CD14-positive monocyte (primary cell): ENCODE measurements at regions not wholly inside any gene's neighbourhood (a gene's known extent, or its start where the extent isn't known, plus 50 kb on each side); places are given as distances from the start of the nearest gene placed in this dataset.

ENCODE experiments used
- DNase-seq, 3 donors: peaks; one replicate each; pipeline ENCODE4 v3.0.0-alpha.2; 2011 to 2022
- H2AFZ ChIP-seq: 2 replicates; pipeline ENCODE4 v1.6.0; 2012; ENCODE audit warnings: mild to moderate bottlenecking, low read depth, low read length, inconsistent platforms; ENCODE audit not compliant: insufficient read depth, poor library complexity, severe bottlenecking
- H3K27ac ChIP-seq, 2 donors: 1 replicate in 1 of 2; 2 replicates in 1 of 2; pipeline ENCODE4 v1.5.1; 2012 to 2013; ENCODE audit warnings: low read length in 2 of 2, control low read depth in 1 of 2, inconsistent platforms in 1 of 2, low read depth in 1 of 2, mild to moderate bottlenecking in 1 of 2
- H3K27me3 ChIP-seq, 2 donors: one replicate each; pipeline versions ENCODE4 v1.6.0 to v1.6.1; 2011 to 2013; ENCODE audit warnings: low read length in 2 of 2; ENCODE audit not compliant: control insufficient read depth in 2 of 2, insufficient read depth in 2 of 2
- H3K36me3 ChIP-seq, 2 donors: replicated peaks in 1 of 2; 1 replicate in 1 of 2; 2 replicates in 1 of 2; pipeline versions ENCODE4 v1.5.1 to v1.6.1; 2012 to 2013; ENCODE audit warnings: low read length in 2 of 2, control low read depth in 1 of 2, inconsistent platforms in 1 of 2, mild to moderate bottlenecking in 1 of 2; ENCODE audit not compliant: insufficient read depth in 2 of 2, control insufficient read depth in 1 of 2
- H3K4me1 ChIP-seq, 2 donors: 1 replicate in 1 of 2; 2 replicates in 1 of 2; pipeline versions ENCODE4 v1.5.1 to v1.6.1; 2012 to 2013; ENCODE audit warnings: low read length in 2 of 2, control low read depth in 1 of 2, inconsistent platforms in 1 of 2, mild to moderate bottlenecking in 1 of 2, moderate library complexity in 1 of 2; ENCODE audit not compliant: insufficient read depth in 2 of 2, control insufficient read depth in 1 of 2
- H3K4me2 ChIP-seq: replicated peaks from 2 replicates; pipeline ENCODE3; 2012; ENCODE audit warnings: low read length, moderate library complexity, mild to moderate bottlenecking; ENCODE audit not compliant: poor library complexity, severe bottlenecking; ENCODE audit errors: extremely low read depth
- H3K4me3 ChIP-seq, 3 experiments: fragments of 200-600 bp in 1 of 3; sonication (generic) in 1 of 3; replicated peaks in 1 of 3; 1 replicate in 2 of 3; 2 replicates in 1 of 3; pipeline ENCODE4 v1.5.1; 2011 to 2013; ENCODE audit warnings: low read length in 3 of 3, mild to moderate bottlenecking in 3 of 3, control low read depth in 2 of 3, low read depth in 2 of 3, inconsistent platforms in 1 of 3, moderate library complexity in 1 of 3
- H3K79me2 ChIP-seq: 2 replicates; pipeline ENCODE4 v1.6.0; 2012; ENCODE audit warnings: mild to moderate bottlenecking, control low read depth, inconsistent platforms, low read length, moderate library complexity; ENCODE audit not compliant: insufficient read depth
- H3K9ac ChIP-seq: 2 replicates; pipeline ENCODE4 v1.6.0; 2017; ENCODE audit warnings: low read length, mild to moderate bottlenecking; ENCODE audit not compliant: insufficient read depth, poor library complexity, severe bottlenecking
- H3K9me3 ChIP-seq, 2 donors: replicated peaks in 1 of 2; 1 replicate in 1 of 2; 2 replicates in 1 of 2; pipeline versions ENCODE4 v1.5.1 to v1.6.1; 2012 to 2013; ENCODE audit warnings: low read length in 2 of 2, control low read depth in 1 of 2; ENCODE audit not compliant: control insufficient read depth in 1 of 2, insufficient read depth in 1 of 2
- H4K20me1 ChIP-seq: 2 replicates; pipeline ENCODE4 v1.6.0; 2012; ENCODE audit warnings: mild to moderate bottlenecking, low read length, control low read depth, moderate library complexity; ENCODE audit not compliant: insufficient read depth
- H3K27ac Mint-ChIP-seq, 7 donors: one replicate each; pipeline ENCODE4 v1.8.0; 2020; ENCODE audit warnings: mild to moderate bottlenecking in 7 of 7, mixed read lengths in 7 of 7, moderate library complexity in 6 of 7, inconsistent platforms in 2 of 7
- H3K27me3 Mint-ChIP-seq, 3 donors: one replicate each; pipeline ENCODE4 v1.8.0; 2021 to 2022; ENCODE audit warnings: low read depth in 3 of 3, mild to moderate bottlenecking in 3 of 3, mixed read lengths in 3 of 3, moderate library complexity in 3 of 3, inconsistent platforms in 1 of 3
- H3K36me3 Mint-ChIP-seq, 2 donors: one replicate each; pipeline ENCODE4 v1.8.0; 2020; ENCODE audit warnings: mixed read lengths in 2 of 2, inconsistent platforms in 1 of 2, mild to moderate bottlenecking in 1 of 2
- H3K4me1 Mint-ChIP-seq: one replicate; pipeline ENCODE4 v1.8.0; 2020; ENCODE audit warnings: mild to moderate bottlenecking, mixed read lengths
- H3K4me3 Mint-ChIP-seq, 2 donors: one replicate each; pipeline ENCODE4 v1.8.0; 2020; ENCODE audit warnings: mild to moderate bottlenecking in 2 of 2, mixed read lengths in 2 of 2, moderate library complexity in 1 of 2
- H3K9me3 Mint-ChIP-seq, 7 donors: one replicate each; pipeline ENCODE4 v1.8.0; 2020 to 2022; ENCODE audit warnings: mixed read lengths in 7 of 7, mild to moderate bottlenecking in 6 of 7, moderate library complexity in 6 of 7, inconsistent platforms in 2 of 7
- CTCF ChIP-seq: fragments of 200-600 bp; IDR thresholded peaks from one replicate; pipeline ENCODE4 v1.8.0; 2022; ENCODE audit warnings: antibody characterized with exemption, mild to moderate bottlenecking
- WGBS: methylation state at CpG from one replicate; pipeline ENCODE4 v1.1.5; 2013; ENCODE audit warnings: missing lambda C conversion rate; ENCODE audit not compliant: insufficient coverage; 5-methylcytosine and 5-hydroxymethylcytosine counted together
- intact Hi-C, 2 donors: fragments of 100-400 bp; cut with micrococcal nuclease; formaldehyde crosslinking; loops; one replicate each; pipeline versions ENCODE4 v1.15.0 to v1.15.1; 2023

GRCh38 chr4:189215574-189215973 is 725.1 kb upstream of the FRG1 start:
- peaks cover 0 to 1% (median 0%) of the 10 kb centered on the region in 3 donors for H3K27me3 Mint-ChIP-seq
- no peak for TF ChIP-seq CTCF
- H3K27me3 ChIP-seq = no peaks in the 10 kb centered on the region
- no peaks in the 10 kb centered on the region for H3K9me3 ChIP-seq
- H3K36me3 ChIP-seq = no peaks in the 10 kb centered on the region
- no peaks in the 10 kb centered on the region for H3K36me3 Mint-ChIP-seq
- no peak overlapping the region for H3K4me3 ChIP-seq
- intact Hi-C loops = no loop called here
- H3K4me1 Mint-ChIP-seq = no peaks in the 10 kb centered on the region
- no peak overlapping the region for H3K27ac ChIP-seq
- H3K4me1 ChIP-seq = no peaks in the 10 kb centered on the region
- no peak overlapping the region for H3K27ac Mint-ChIP-seq
- no peak overlapping the region for H2AFZ ChIP-seq
- no CpG with 5 or more reads among the region's 3 CpGs for WGBS
- DNase-seq = no peak
- H3K9ac ChIP-seq = no peak overlapping the region
- peaks cover 0 to 6% (median 2%) of the 10 kb centered on the region in 7 donors for H3K9me3 Mint-ChIP-seq
- H3K79me2 ChIP-seq = no peaks in the 10 kb centered on the region
- H3K4me2 ChIP-seq = no peak overlapping the region
- H4K20me1 ChIP-seq = no peaks in the 10 kb centered on the region
- no peak overlapping the region for H3K4me3 Mint-ChIP-seq

GRCh38 chr4:189221691-189222090 is 719.0 kb upstream of the FRG1 start:
- Histone ChIP-seq H4K20me1 (no peaks in the 10 kb centered on the region), H3K9ac (no peak overlapping the region), H3K27me3 (no peaks in the 10 kb centered on the region), H3K79me2 (no peaks in the 10 kb centered on the region), H3K4me2 (no peak overlapping the region), H3K27ac (no peak overlapping the region), H3K9me3 (no peaks in the 10 kb centered on the region), H3K4me1 (no peaks in the 10 kb centered on the region), H2AFZ (no peak overlapping the region), H3K4me3 (no peak overlapping the region), H3K36me3 (no peaks in the 10 kb centered on the region)
- H3K9me3 Mint-ChIP-seq = peaks cover 0 to 2% (median 0%) of the 10 kb centered on the region in 7 donors
- H3K36me3 Mint-ChIP-seq = no peaks in the 10 kb centered on the region
- intact Hi-C loops = no loop called here
- DNase-seq = no peak
- no peak for TF ChIP-seq CTCF
- 63% methylated on average over 2 of the region's 4 CpGs for WGBS
- no peaks in the 10 kb centered on the region for H3K4me1 Mint-ChIP-seq
- no peak overlapping the region for H3K4me3 Mint-ChIP-seq
- H3K27ac Mint-ChIP-seq = no peak overlapping the region
- peaks cover 0 to 3% (median 0%) of the 10 kb centered on the region in 3 donors for H3K27me3 Mint-ChIP-seq
